HepG2 (cell line): ENCODE measurements at regions not wholly inside any gene's neighbourhood (a gene's known extent, or its start where the extent isn't known, plus 50 kb on each side); places are given as distances from the start of the nearest gene placed in this dataset.

Source experiments
- ATAC-seq: fragments of 200-7000 bp; cut with Tn5 transposase; 3 replicates; pipeline ENCODE4 v1.9.1; 2020; ENCODE audit warnings: mild to moderate bottlenecking, moderate library complexity
- BruUV-seq: library from RNA; stranded (reverse); fragments of 400-500 nt; replicated peaks from 2 replicates; lab custom pipeline; 2021; lab: Mats Ljungman, UMichigan
- CTCF ChIA-PET: fragments of 300-600 bp; formaldehyde crosslinking; extraction: SDS; loops from one replicate; lab custom pipeline; 2021; ENCODE audit warnings: low total read pairs, inconsistent platforms, low intra/inter-chr PET ratio; lab: Yijun Ruan, JAX
- POLR2A ChIA-PET: fragments of 350-600 bp; sonication (Branson Sonifier 250); formaldehyde crosslinking; loops from one replicate; lab custom pipeline; 2020; ENCODE audit warnings: antibody characterized with exemption, inconsistent platforms; lab: Yijun Ruan, JAX
- DNase-seq: peaks from one replicate; pipeline ENCODE4 v3.0.0-alpha.2; 2015; ENCODE audit warnings: low spot score
- FAIRE-seq: peaks from 3 replicates; lab custom pipeline; 2011; peaks lifted over from hg19 to GRCh38; lab: Jason Lieb, UNC
- H2AFZ ChIP-seq: one replicate; pipeline ENCODE4 v1.6.1; 2011; ENCODE audit warnings: low read length, inconsistent platforms
- H3K27ac ChIP-seq: fragments of 300-600 bp; 3 replicates; pipeline ENCODE4 v1.8.0; 2011; ENCODE audit warnings: mixed run types, mild to moderate bottlenecking, mixed read lengths, low read length, inconsistent platforms; ENCODE audit not compliant: insufficient read depth; ENCODE audit errors: extremely low read length
- H3K27me3 ChIP-seq, 2 experiments: fragments of 200-600 bp in 1 of 2; 2 replicates in 1 of 2; 3 replicates in 1 of 2; pipeline versions ENCODE4 v1.6.0 to v1.8.0; 2011; ENCODE audit warnings: low read length in 2 of 2, mild to moderate bottlenecking in 2 of 2, moderate library complexity in 2 of 2, inconsistent platforms in 1 of 2; ENCODE audit not compliant: insufficient read depth in 2 of 2, control insufficient read depth in 1 of 2
- H3K36me3 ChIP-seq, 2 experiments: fragments of 200-600 bp in 1 of 2; replicated peaks in 1 of 2; 2 replicates in 1 of 2; 3 replicates in 1 of 2; pipeline versions ENCODE4 v1.5.1 to v1.8.0; 2011; ENCODE audit warnings: low read length in 2 of 2, inconsistent platforms in 1 of 2; ENCODE audit not compliant: insufficient read depth in 2 of 2, control insufficient read depth in 1 of 2
- H3K4me1 ChIP-seq: 2 replicates; pipeline ENCODE4 v1.5.1; 2012; ENCODE audit warnings: low read length, inconsistent platforms; ENCODE audit not compliant: insufficient read depth
- H3K4me2 ChIP-seq: 2 replicates; pipeline ENCODE4 v1.6.0; 2011; ENCODE audit warnings: low read depth, low read length, inconsistent platforms
- H3K4me3 ChIP-seq, 3 experiments: fragments of 200-600 bp in 1 of 3; sonication (generic), shearing (Covaris generic) in 1 of 3; replicated peaks in 1 of 3; 2 replicates each; pipeline ENCODE4 v1.5.1; 2011 to 2016; ENCODE audit warnings: low read length in 3 of 3, inconsistent platforms in 2 of 3, low read depth in 2 of 3, mild to moderate bottlenecking in 2 of 3, control low read depth in 1 of 3, mixed read lengths in 1 of 3; ENCODE audit not compliant: insufficient read depth in 1 of 3
- H3K79me2 ChIP-seq: one replicate; pipeline ENCODE4 v1.6.1; 2011; ENCODE audit warnings: low read length, inconsistent platforms; ENCODE audit not compliant: insufficient read depth
- H3K9ac ChIP-seq: 2 replicates; pipeline ENCODE4 v1.6.0; 2011; ENCODE audit warnings: mild to moderate bottlenecking, low read depth, low read length, inconsistent platforms; ENCODE audit not compliant: insufficient read depth
- H3K9me3 ChIP-seq: 2 replicates; pipeline ENCODE4 v1.5.1; 2012; ENCODE audit warnings: mild to moderate bottlenecking, low read length
- H4K20me1 ChIP-seq: 2 replicates; pipeline ENCODE4 v1.6.0; 2011; ENCODE audit warnings: inconsistent platforms, mild to moderate bottlenecking, low read length, moderate library complexity; ENCODE audit not compliant: insufficient read depth
- BORCS8-MEF2B ChIP-seq: sonication (generic); formaldehyde crosslinking; IDR thresholded peaks from 2 replicates; pipeline ENCODE4 v1.8.0; 2022; ENCODE audit warnings: mild to moderate bottlenecking, missing genetic modification reagents
- BRCA1 ChIP-seq: sonication (generic); formaldehyde crosslinking; IDR thresholded peaks from 2 replicates; pipeline ENCODE4 v1.4.0; 2020; ENCODE audit warnings: missing genetic modification reagents
- CBFB ChIP-seq: sonication (generic); formaldehyde crosslinking; IDR thresholded peaks from 2 replicates; pipeline ENCODE4 v1.4.0; 2020; ENCODE audit warnings: missing genetic modification reagents
- CEBPZ ChIP-seq: IDR thresholded peaks from 2 replicates; pipeline ENCODE4 v1.6.1; 2012; ENCODE audit warnings: low read length, improper control_type of control experiment
- SRSF4 ChIP-seq: fragments of 200-400 bp; formaldehyde crosslinking; IDR thresholded peaks from one replicate; pipeline ENCODE4 v1.6.1; 2018; ENCODE audit warnings: mild to moderate bottlenecking, low read depth, low read length, moderate library complexity; ENCODE audit not compliant: poor library complexity, severe bottlenecking
- ZNF431 ChIP-seq: sonication (generic); formaldehyde crosslinking; IDR thresholded peaks from 2 replicates; pipeline ENCODE4 v1.9.0; 2022; ENCODE audit warnings: missing genetic modification reagents, low read depth, mild to moderate bottlenecking, borderline replicate concordance
- ZNF570 ChIP-seq: sonication (generic); formaldehyde crosslinking; IDR thresholded peaks from 2 replicates; pipeline ENCODE4 v1.4.0; 2020; ENCODE audit warnings: mild to moderate bottlenecking, missing genetic modification reagents, borderline replicate concordance
- ZNF891 ChIP-seq: sonication (generic); formaldehyde crosslinking; IDR thresholded peaks from 2 replicates; pipeline ENCODE4 v1.5.0; 2020; ENCODE audit warnings: mild to moderate bottlenecking, missing genetic modification reagents
- WGBS: methylation state at CpG from one replicate; pipeline ENCODE4 v1.1.6; 2017; ENCODE audit warnings: low lambda C conversion rate; 5-methylcytosine and 5-hydroxymethylcytosine counted together
- in situ Hi-C: cut with HindIII; loops from 2 replicates; pipeline ENCODE4 v1.10.0; 2017; ENCODE audit warnings: low pct_unique_long_range_greater_than_20kb; ENCODE audit not compliant: extremely low pct_ligation_motif_present
- intact Hi-C: fragments of 100-400 bp; cut with micrococcal nuclease; formaldehyde crosslinking; loops from one replicate; pipeline ENCODE4 v1.10.0; 2022; ENCODE audit not compliant: unreplicated experiment
- TF ChIP-seq, protein P1 (sequence below): sonication (generic); formaldehyde crosslinking; IDR thresholded peaks from 2 replicates; pipeline ENCODE4 v1.4.0; 2020; ENCODE audit warnings: mild to moderate bottlenecking, missing genetic modification reagents

- in situ Hi-C loops: no loop called here
- Histone ChIP-seq H3K36me3 (peaks cover 17 to 53% of the 10 kb centered on the region in 2 experiments), H3K4me3 (no peak overlapping the region), H3K9me3 (no peaks in the 10 kb centered on the region), H3K4me1 (no peaks in the 10 kb centered on the region), H2AFZ (no peak overlapping the region), H3K27me3 (no peaks in the 10 kb centered on the region), H3K27ac (no peak overlapping the region), H4K20me1 (peaks cover 7% of the 10 kb centered on the region), H3K9ac (no peak overlapping the region), H3K79me2 (peaks cover under 1% of the 10 kb centered on the region), H3K4me2 (no peak overlapping the region)
- no peak for FAIRE-seq
- ChIA-PET CTCF (no interaction called here), POLR2A (no interaction called here)
- no peak for ATAC-seq
- TF ChIP-seq CEBPZ (no peak), BRCA1 (CRISPR knock-in tag) (no peak), SRSF4 (no peak), CBFB (no peak), BORCS8-MEF2B (CRISPR knock-in tag) (no peak), ZNF570 (CRISPR knock-in tag) (no peak), ZNF891 (no peak), ZNF431 (CRISPR knock-in tag) (no peak)
- TF ChIP-seq, protein P1, sequence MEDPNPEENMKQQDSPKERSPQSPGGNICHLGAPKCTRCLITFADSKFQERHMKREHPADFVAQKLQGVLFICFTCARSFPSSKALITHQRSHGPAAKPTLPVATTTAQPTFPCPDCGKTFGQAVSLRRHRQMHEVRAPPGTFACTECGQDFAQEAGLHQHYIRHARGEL: no peak
- no peak for DNase-seq
- no TSS peak for BruUV-seq
- 98% methylated on average over 9 of the region's 9 CpGs for WGBS
- intact Hi-C loops: no loop called here
These were observed 115.0 kb downstream of the SHANK2 start for GRCh38 chr11:71137376-71137775.
